CD4-positive, alpha-beta T cell treated with Interleukin-15 for 1 hour (primary cell): ENCODE measurements at regions not wholly inside any gene's neighbourhood (a gene's known extent, or its start where the extent isn't known, plus 50 kb on each side); places are given as distances from the start of the nearest gene placed in this dataset.

Source experiments
- DNase-seq: peaks from one replicate; pipeline ENCODE4 v3.0.0-alpha.2; 2020

GRCh38 chr9:38118862-38119438 lies 49.9 kb upstream of the SHB start:
- DNase-seq, result no peak
